SK-N-MC (cell line): ENCODE measurements at regions not wholly inside any gene's neighbourhood (a gene's known extent, or its start where the extent isn't known, plus 50 kb on each side); places are given as distances from the start of the nearest gene placed in this dataset.

Source experiments
- DNase-seq: peaks from one replicate; pipeline ENCODE4 v3.0.0-alpha.2; 2011; ENCODE audit warnings: low read depth, low spot score
- H3K27ac ChIP-seq: fragments of 200-600 bp; sonication (generic); 2 replicates; pipeline ENCODE4 v1.5.1; 2016; ENCODE audit warnings: mixed run types
- H3K36me3 ChIP-seq: fragments of 200-600 bp; sonication (generic); 2 replicates; pipeline ENCODE4 v1.6.1; 2017; ENCODE audit warnings: antibody characterized with exemption, low read length, mixed read lengths; ENCODE audit not compliant: insufficient read depth
- H3K4me3 ChIP-seq: fragments of 200-600 bp; sonication (generic); 2 replicates; pipeline ENCODE4 v1.5.1; 2016
- H3K9ac ChIP-seq: fragments of 200-600 bp; sonication (generic); 2 replicates; pipeline ENCODE4 v1.8.0; 2017; ENCODE audit warnings: mixed run types, mixed read lengths; ENCODE audit not compliant: insufficient read length
- H3K9me3 ChIP-seq: fragments of 200-600 bp; sonication (generic); 2 replicates; pipeline ENCODE4 v1.6.1; 2017; ENCODE audit warnings: low read depth, mild to moderate bottlenecking, antibody characterized with exemption, low read length, moderate library complexity, mixed read lengths
- EZH2 ChIP-seq: fragments of 200-600 bp; sonication (generic); IDR thresholded peaks from one replicate; pipeline ENCODE4 v1.6.1; 2017; ENCODE audit warnings: antibody characterized with exemption
- FOXP2 ChIP-seq: optimal IDR thresholded peaks from 2 replicates; pipeline ENCODE3; 2011; ENCODE audit warnings: mild to moderate bottlenecking, moderate library complexity; ENCODE audit not compliant: insufficient read depth; ENCODE audit errors: extremely low read length, control extremely low read depth
- POLR2AphosphoS5 ChIP-seq: IDR thresholded peaks from 2 replicates; pipeline ENCODE4 v1.6.1; 2012; ENCODE audit warnings: mild to moderate bottlenecking, low read depth, low read length, borderline replicate concordance

DNA sequence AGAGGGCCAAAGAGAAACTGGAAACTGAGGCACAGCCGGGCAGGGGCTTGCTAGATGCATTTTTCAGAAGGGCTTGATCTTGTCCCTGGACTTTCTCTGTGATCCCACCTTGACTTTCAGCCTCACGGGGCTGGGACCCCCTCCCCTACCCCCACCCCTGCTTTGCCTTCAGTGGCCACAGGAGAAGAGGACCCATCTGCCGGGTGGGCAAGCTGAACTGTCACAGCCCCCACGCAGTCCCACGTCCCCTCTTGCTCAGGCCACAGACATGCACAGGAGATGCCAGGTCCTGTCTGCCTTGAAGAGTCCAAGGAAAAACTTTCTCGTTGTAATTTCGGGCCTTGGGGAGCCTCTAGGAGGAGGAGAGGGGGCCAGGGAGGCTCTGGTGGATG is 158.9 kb downstream of the KIF26A start:
- Histone ChIP-seq H3K9ac (no peak overlapping the region), H3K9me3 (no peaks in the 10 kb centered on the region), H3K4me3 (no peak overlapping the region), H3K36me3 (no peaks in the 10 kb centered on the region), H3K27ac (no peak overlapping the region)
- DNase-seq, result no peak
- TF ChIP-seq EZH2 (no peak), FOXP2 (no peak), POLR2AphosphoS5 (no peak)

DNA sequence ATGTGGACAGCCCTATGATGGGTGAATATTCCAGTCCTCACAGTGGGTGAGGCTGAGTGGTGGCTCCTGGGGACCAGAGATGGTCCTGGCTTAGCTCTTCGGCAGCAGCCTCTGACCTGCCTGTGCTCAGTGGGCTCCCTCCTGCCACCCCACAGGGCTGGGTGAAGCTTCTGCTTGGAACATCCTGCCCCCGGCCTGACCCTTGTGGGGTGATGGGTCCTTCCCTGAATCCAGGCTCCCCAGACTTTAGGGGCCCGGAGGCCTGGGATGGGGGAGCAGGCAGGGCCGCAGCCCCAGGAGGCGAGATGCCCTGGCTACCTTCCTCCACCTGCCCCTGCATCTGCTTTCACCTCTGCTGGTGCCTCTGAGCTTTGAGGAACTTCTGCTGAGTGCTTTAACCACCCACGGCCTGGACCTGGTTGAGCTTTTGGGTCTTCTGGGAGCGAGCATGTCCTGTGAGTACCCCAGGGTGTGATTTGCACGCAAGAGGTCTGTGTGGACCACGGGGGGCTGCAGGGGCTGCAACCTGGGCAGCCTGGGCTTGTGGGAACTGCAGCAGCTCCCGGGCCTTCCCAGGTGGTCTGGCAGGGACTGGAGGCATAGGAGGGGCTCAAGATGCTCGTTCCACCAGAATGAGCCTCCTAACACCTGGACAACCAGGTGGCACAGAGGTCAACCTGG is 159.5 kb downstream of the KIF26A start:
- Histone ChIP-seq H3K27ac (no peak overlapping the region), H3K4me3 (no peak overlapping the region), H3K9ac (no peak overlapping the region), H3K36me3 (no peaks in the 10 kb centered on the region), H3K9me3 (no peaks in the 10 kb centered on the region)
- TF ChIP-seq FOXP2, result no peak
- no peak for TF ChIP-seq POLR2AphosphoS5
- no peak for DNase-seq

DNA sequence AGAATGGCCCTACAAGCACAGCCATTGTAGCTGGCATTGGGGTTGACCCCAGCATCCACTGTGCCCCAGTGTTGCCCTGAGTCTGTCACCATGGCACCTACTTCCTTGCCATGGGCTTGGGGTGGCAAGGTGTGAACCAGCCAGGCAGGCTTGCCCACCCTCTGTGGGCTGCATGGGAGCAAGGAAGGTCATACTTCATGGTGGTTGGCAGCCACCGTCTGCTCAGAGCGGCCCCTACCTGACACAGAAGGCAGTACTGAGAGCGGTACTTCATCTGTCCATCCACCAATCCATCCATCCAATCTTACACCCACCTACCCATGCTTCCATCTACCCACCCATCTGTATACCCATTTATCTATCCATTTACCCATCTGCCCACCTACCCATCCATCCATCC is 160.1 kb downstream of the KIF26A start:
- DNase-seq, result no peak
- Histone ChIP-seq H3K27ac (no peak overlapping the region), H3K9ac (no peak overlapping the region), H3K9me3 (no peaks in the 10 kb centered on the region), H3K4me3 (no peak overlapping the region), H3K36me3 (no peaks in the 10 kb centered on the region)
- TF ChIP-seq FOXP2, result no peak

DNA sequence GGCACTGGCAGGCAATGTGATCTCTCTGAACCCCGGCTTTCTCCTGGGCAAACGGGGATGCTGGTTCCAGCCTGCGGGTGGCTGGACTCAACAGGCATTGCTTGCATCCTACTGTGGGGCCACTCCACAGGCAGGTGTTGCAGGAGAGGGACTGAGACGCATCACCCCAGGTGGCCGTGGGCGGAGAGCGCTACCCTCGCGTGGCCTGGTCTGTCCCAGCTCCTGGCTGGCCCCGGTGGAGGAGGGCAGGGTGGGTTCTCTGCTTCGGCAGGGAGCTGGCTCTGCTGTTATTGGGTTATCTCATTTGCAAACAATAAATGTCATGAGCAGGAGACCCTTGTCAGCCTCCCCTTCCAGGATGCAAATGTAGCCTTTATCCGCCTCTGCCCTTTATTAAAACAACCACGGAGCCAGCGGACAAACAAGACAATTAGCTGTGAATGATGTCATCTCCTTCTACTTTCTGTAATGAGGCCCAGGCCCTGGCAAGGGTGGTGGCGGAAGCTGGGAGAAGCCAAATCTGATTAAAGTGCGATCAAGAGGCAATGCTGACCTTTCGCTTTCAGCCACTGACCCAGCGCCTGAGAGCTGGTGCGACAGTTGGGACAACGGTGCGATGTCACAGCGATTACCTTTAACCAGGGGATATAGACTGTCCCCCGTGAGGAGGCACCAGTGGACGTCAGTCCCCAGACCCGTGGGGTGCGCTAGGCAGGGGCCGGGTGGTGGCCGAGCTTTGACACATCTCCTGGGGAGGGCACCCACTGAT is 161.8 kb downstream of the KIF26A start:
- no peak overlapping the region for H3K9ac ChIP-seq
- H3K4me3 ChIP-seq, result no peak overlapping the region
- H3K27ac ChIP-seq, result no peak overlapping the region
- H3K9me3 ChIP-seq, result no peaks in the 10 kb centered on the region
- TF ChIP-seq EZH2 (no peak), FOXP2 (no peak), POLR2AphosphoS5 (no peak)
- DNase-seq, result no peak
- no peaks in the 10 kb centered on the region for H3K36me3 ChIP-seq

GRCh38 chr14:104301731-104302460 is 163.5 kb downstream of the KIF26A start:
- Histone ChIP-seq H3K9ac (no peak overlapping the region), H3K4me3 (no peak overlapping the region), H3K36me3 (no peaks in the 10 kb centered on the region), H3K9me3 (no peaks in the 10 kb centered on the region), H3K27ac (no peak overlapping the region)
- TF ChIP-seq POLR2AphosphoS5 (no peak), EZH2 (no peak), FOXP2 (no peak)
- no peak for DNase-seq

GRCh38 chr14:104302794-104303405 is 164.5 kb downstream of the KIF26A start:
- Histone ChIP-seq H3K27ac (no peak overlapping the region), H3K9me3 (no peaks in the 10 kb centered on the region), H3K9ac (no peak overlapping the region), H3K36me3 (no peaks in the 10 kb centered on the region), H3K4me3 (no peak overlapping the region)
- no peak for DNase-seq
- TF ChIP-seq FOXP2, result no peak
- no peak for TF ChIP-seq EZH2
- no peak for TF ChIP-seq POLR2AphosphoS5

GRCh38 chr14:104303705-104304425 is 165.5 kb downstream of the KIF26A start:
- TF ChIP-seq FOXP2, result no peak
- TF ChIP-seq POLR2AphosphoS5, result no peak
- TF ChIP-seq EZH2, result no peak
- Histone ChIP-seq H3K4me3 (no peak overlapping the region), H3K9me3 (no peaks in the 10 kb centered on the region), H3K36me3 (no peaks in the 10 kb centered on the region), H3K9ac (no peak overlapping the region), H3K27ac (no peak overlapping the region)
- no peak for DNase-seq
